SKM-1 treated with dmso at 0.1 percent for 144 hours (cell line): ENCODE measurements at regions not wholly inside any gene's neighbourhood (a gene's known extent, or its start where the extent isn't known, plus 50 kb on each side); places are given as distances from the start of the nearest gene placed in this dataset.
"Not testable (repeated sequence)": the region's sequence is repeated elsewhere in the genome, so short reads cannot be mapped to it uniquely, and the experiment has no call there.

Source experiments
- DNase-seq: peaks from one replicate; lab custom pipeline; 2025; ENCODE audit not compliant: unreplicated experiment; lab: John Stamatoyannopoulos, UW

- no peak for DNase-seq
These were observed 605.3 kb upstream of the SPRY2 start for GRCh38 chr13:80946008-80946802.

GRCh38 chr13:80945328-80945727, 604.4 kb upstream of the SPRY2 start:
- no peak for DNase-seq

GRCh38 chr13:80939581-80939980, 598.7 kb upstream of the SPRY2 start:
- DNase-seq = no peak

GRCh38 chr13:80931766-80932165, 590.8 kb upstream of the SPRY2 start:
- no peak for DNase-seq

GRCh38 chr13:80931118-80931517, 590.2 kb upstream of the SPRY2 start:
- DNase-seq = no peak

- DNase-seq = no peak
These were observed 587.3 kb upstream of the SPRY2 start for GRCh38 chr13:80928241-80928640.

- DNase-seq = not testable (repeated sequence)
These were observed 585.1 kb upstream of the SPRY2 start for GRCh38 chr13:80926024-80926423.

- no peak for DNase-seq
These were observed 583.7 kb upstream of the SPRY2 start for GRCh38 chr13:80924596-80924995.

GRCh38 chr13:80923907-80924306, 583.0 kb upstream of the SPRY2 start:
- DNase-seq = no peak

GRCh38 chr13:80921971-80922370, 581.0 kb upstream of the SPRY2 start:
- no peak for DNase-seq

- DNase-seq = no peak
These were observed 580.6 kb upstream of the SPRY2 start for GRCh38 chr13:80921541-80921940.

- DNase-seq = peak; percentile 35
These were observed 565.9 kb upstream of the SPRY2 start for GRCh38 chr13:80906860-80907259.

- no peak for DNase-seq
These were observed 563.5 kb upstream of the SPRY2 start for GRCh38 chr13:80904386-80904785.

- DNase-seq = no peak
These were observed 563.0 kb upstream of the SPRY2 start for GRCh38 chr13:80903911-80904310.

- DNase-seq = no peak
These were observed 560.6 kb upstream of the SPRY2 start for GRCh38 chr13:80901530-80901929.

- DNase-seq = no peak
These were observed 560.2 kb upstream of the SPRY2 start for GRCh38 chr13:80901111-80901510.

GRCh38 chr13:80900561-80900960, 559.6 kb upstream of the SPRY2 start:
- DNase-seq = no peak

- peak; percentile 35 for DNase-seq
These were observed 556.7 kb upstream of the SPRY2 start for GRCh38 chr13:80897641-80898040.

GRCh38 chr13:80894917-80895316, 554.0 kb upstream of the SPRY2 start:
- DNase-seq = no peak

- DNase-seq = no peak
These were observed 548.9 kb upstream of the SPRY2 start for GRCh38 chr13:80889829-80890228.

GRCh38 chr13:80888390-80888789, 547.5 kb upstream of the SPRY2 start:
- no peak for DNase-seq

GRCh38 chr13:80884056-80884785, 543.3 kb upstream of the SPRY2 start:
- DNase-seq = no peak
